Testis (tissue), 2 donors: ENCODE measurements at regions not wholly inside any gene's neighbourhood (a gene's known extent, or its start where the extent isn't known, plus 50 kb on each side); places are given as distances from the start of the nearest gene placed in this dataset.

Source experiments
- POLR2A ChIP-seq: fragments of 450-650 bp; IDR thresholded peaks from one replicate; pipeline ENCODE4 v1.6.1; 2017; ENCODE audit warnings: antibody characterized with exemption, mild to moderate bottlenecking, moderate library complexity
- TF ChIP-seq, protein P1 (sequence below), 3 experiments: fragments of 450-650 bp in 2 of 3; fragments of 200-600 bp in 1 of 3; sonication (generic) in 1 of 3; IDR thresholded peaks; one replicate each; pipeline ENCODE4 v1.5.1; 2016 to 2019; ENCODE audit warnings: antibody characterized with exemption in 3 of 3, mild to moderate bottlenecking in 2 of 3, moderate library complexity in 1 of 3

DNA sequence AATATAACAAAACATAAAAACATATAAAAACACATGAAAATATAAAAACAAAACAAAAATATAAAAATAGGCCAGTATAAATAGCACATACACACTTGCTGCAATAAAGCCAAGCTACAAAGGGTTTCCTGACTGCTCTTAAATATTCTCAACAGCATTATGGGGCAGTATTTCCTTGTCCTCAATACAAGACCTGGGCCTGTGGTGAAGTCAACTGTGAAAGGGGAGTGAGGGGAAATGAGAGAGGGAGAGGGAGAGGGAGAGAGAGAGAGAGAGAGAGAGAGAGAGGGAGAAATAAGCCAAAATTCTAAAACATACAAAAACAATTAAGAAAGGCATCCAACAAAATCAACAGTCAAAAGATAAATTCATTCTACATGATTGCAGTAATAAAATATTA lies 82.6 kb upstream of the NEDD4L start:
- TF ChIP-seq POLR2A, result no peak
- TF ChIP-seq, protein P1, sequence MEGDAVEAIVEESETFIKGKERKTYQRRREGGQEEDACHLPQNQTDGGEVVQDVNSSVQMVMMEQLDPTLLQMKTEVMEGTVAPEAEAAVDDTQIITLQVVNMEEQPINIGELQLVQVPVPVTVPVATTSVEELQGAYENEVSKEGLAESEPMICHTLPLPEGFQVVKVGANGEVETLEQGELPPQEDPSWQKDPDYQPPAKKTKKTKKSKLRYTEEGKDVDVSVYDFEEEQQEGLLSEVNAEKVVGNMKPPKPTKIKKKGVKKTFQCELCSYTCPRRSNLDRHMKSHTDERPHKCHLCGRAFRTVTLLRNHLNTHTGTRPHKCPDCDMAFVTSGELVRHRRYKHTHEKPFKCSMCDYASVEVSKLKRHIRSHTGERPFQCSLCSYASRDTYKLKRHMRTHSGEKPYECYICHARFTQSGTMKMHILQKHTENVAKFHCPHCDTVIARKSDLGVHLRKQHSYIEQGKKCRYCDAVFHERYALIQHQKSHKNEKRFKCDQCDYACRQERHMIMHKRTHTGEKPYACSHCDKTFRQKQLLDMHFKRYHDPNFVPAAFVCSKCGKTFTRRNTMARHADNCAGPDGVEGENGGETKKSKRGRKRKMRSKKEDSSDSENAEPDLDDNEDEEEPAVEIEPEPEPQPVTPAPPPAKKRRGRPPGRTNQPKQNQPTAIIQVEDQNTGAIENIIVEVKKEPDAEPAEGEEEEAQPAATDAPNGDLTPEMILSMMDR (IDR thresholded peaks at IDR 0.05), result no peak
